Neural cell (in vitro differentiated cells): ENCODE measurements at regions not wholly inside any gene's neighbourhood (a gene's known extent, or its start where the extent isn't known, plus 50 kb on each side); places are given as distances from the start of the nearest gene placed in this dataset.

Experiments
- H2AFZ ChIP-seq: fragments of 200-600, 300-800 bp; sonication (generic), shearing (Covaris generic); 2 replicates; pipeline ENCODE4 v1.6.0; 2014; ENCODE audit warnings: low read depth, mild to moderate bottlenecking, antibody characterized with exemption, low read length, moderate library complexity
- H3F3A ChIP-seq: fragments of 200-600 bp; shearing (Covaris generic); 2 replicates; pipeline ENCODE4 v1.6.1; 2016; ENCODE audit warnings: mild to moderate bottlenecking, moderate library complexity, mixed read lengths, antibody characterized with exemption, low read length; ENCODE audit not compliant: insufficient read depth, poor library complexity, severe bottlenecking
- H3K27ac ChIP-seq: fragments of 200-600, 300-800 bp; sonication (generic), shearing (Covaris generic); 2 replicates; pipeline ENCODE4 v1.5.1; 2014; ENCODE audit warnings: mild to moderate bottlenecking, low read length, moderate library complexity
- H3K27me3 ChIP-seq: fragments of 300-800, 200-600 bp; sonication (generic), shearing (Covaris generic); 2 replicates; pipeline ENCODE4 v1.6.0; 2014; ENCODE audit warnings: mild to moderate bottlenecking, low read depth, low read length, moderate library complexity; ENCODE audit not compliant: insufficient read depth
- H3K36me3 ChIP-seq: fragments of 300-800, 200-600 bp; sonication (generic), shearing (Covaris generic); 2 replicates; pipeline ENCODE4 v1.5.1; 2014; ENCODE audit warnings: mild to moderate bottlenecking, antibody characterized with exemption, low read length, moderate library complexity; ENCODE audit not compliant: insufficient read depth
- H3K4me2 ChIP-seq: fragments of 300-800, 200-600 bp; sonication (generic), shearing (Covaris generic); 2 replicates; pipeline ENCODE4 v1.6.0; 2014; ENCODE audit warnings: mild to moderate bottlenecking, low read length
- H3K4me3 ChIP-seq: fragments of 300-800, 200-600 bp; sonication (generic), shearing (Covaris generic); 2 replicates; pipeline ENCODE4 v1.5.1; 2014; ENCODE audit warnings: mild to moderate bottlenecking, low read length, moderate library complexity
- H3K79me2 ChIP-seq: fragments of 200-600 bp; shearing (Covaris generic); replicated peaks from 2 replicates; pipeline ENCODE4 v1.6.0; 2014; ENCODE audit warnings: mild to moderate bottlenecking, low read length, moderate library complexity; ENCODE audit not compliant: insufficient read depth
- H3K9ac ChIP-seq: fragments of 300-800, 200-600 bp; sonication (generic), shearing (Covaris generic); 2 replicates; pipeline ENCODE4 v1.6.1; 2016; ENCODE audit warnings: mild to moderate bottlenecking, low read length, mixed read lengths
- H3K9me2 ChIP-seq: fragments of 200-600 bp; shearing (Covaris generic); 2 replicates; pipeline ENCODE4 v1.6.1; 2016; ENCODE audit warnings: mild to moderate bottlenecking, low read length, mixed read lengths; ENCODE audit not compliant: insufficient read depth
- H3K9me3 ChIP-seq: fragments of 200-600, 300-800 bp; sonication (generic), shearing (Covaris generic); 2 replicates; pipeline ENCODE4 v1.6.1; 2016; ENCODE audit warnings: mild to moderate bottlenecking, mixed run types, low read length, moderate library complexity, mixed read lengths
- H4K20me1 ChIP-seq: fragments of 200-600 bp; shearing (Covaris generic); 2 replicates; pipeline ENCODE4 v1.6.1; 2016; ENCODE audit warnings: mild to moderate bottlenecking, mixed run types; ENCODE audit not compliant: insufficient read depth
- CTCF ChIP-seq: fragments of 450-650 bp; IDR thresholded peaks from 2 replicates; pipeline ENCODE4 v1.5.1; 2014; ENCODE audit warnings: antibody characterized with exemption, mild to moderate bottlenecking, moderate library complexity; ENCODE audit not compliant: poor library complexity, severe bottlenecking
- EP300 ChIP-seq: fragments of 450-650 bp; conservative IDR thresholded peaks from 2 replicates; pipeline ENCODE4 v1.6.1; 2014; ENCODE audit warnings: antibody characterized with exemption, mild to moderate bottlenecking, moderate library complexity; ENCODE audit not compliant: poor library complexity, severe bottlenecking
- EZH2 ChIP-seq: fragments of 200-600, 300-800 bp; shearing (Covaris generic), sonication (generic); IDR thresholded peaks from 2 replicates; pipeline ENCODE4 v1.6.1; 2014; ENCODE audit warnings: antibody characterized with exemption, low read length, borderline replicate concordance, mild to moderate bottlenecking; ENCODE audit not compliant: insufficient read depth, poor library complexity, severe bottlenecking
- MXI1 ChIP-seq: fragments of 450-650 bp; conservative IDR thresholded peaks from 2 replicates; pipeline ENCODE4 v1.6.1; 2014; ENCODE audit warnings: antibody characterized with exemption, mild to moderate bottlenecking; ENCODE audit not compliant: poor library complexity, severe bottlenecking
- POLR2AphosphoS5 ChIP-seq: IDR thresholded peaks from 2 replicates; pipeline ENCODE4 v1.6.1; 2012
- RAD21 ChIP-seq: fragments of 450-650 bp; conservative IDR thresholded peaks from 2 replicates; pipeline ENCODE4 v1.6.1; 2014; ENCODE audit warnings: antibody characterized with exemption, mild to moderate bottlenecking, moderate library complexity
- SMC3 ChIP-seq: fragments of 450-650 bp; conservative IDR thresholded peaks from 2 replicates; pipeline ENCODE4 v1.6.1; 2014; ENCODE audit warnings: antibody characterized with exemption, mild to moderate bottlenecking, moderate library complexity; ENCODE audit not compliant: poor library complexity
- TAF1 ChIP-seq: IDR thresholded peaks from 2 replicates; pipeline ENCODE4 v1.6.1; 2012; ENCODE audit warnings: low read depth
- TF ChIP-seq, protein P1 (sequence below): IDR thresholded peaks from 2 replicates; pipeline ENCODE4 v1.6.1; 2012; ENCODE audit warnings: borderline replicate concordance

DNA sequence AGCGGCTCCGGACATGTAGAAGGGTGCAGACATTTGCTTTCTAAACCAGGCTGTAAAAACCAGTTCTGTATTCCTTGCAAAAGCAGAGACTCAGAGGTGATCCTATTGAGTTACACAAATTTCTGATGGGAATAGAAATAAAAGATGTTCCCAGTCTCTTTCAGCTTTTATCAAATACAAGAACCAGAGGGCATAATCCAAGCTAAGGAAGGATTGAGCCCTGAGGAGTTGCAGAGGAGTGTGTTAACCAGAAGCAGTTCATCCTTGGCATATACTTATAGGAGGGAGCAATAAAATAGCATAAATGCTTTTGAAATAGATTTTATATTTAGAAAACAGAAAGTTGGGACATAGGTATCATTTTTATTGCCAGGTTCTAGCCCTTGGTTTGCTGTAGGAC, 75.3 kb downstream of the KIF4B start:
- no peaks in the 10 kb centered on the region for H3K27me3 ChIP-seq
- no peak for TF ChIP-seq RAD21
- TF ChIP-seq SMC3: no peak
- TF ChIP-seq EZH2: no peak
- no peak overlapping the region for H2AFZ ChIP-seq
- no peaks in the 10 kb centered on the region for H3K79me2 ChIP-seq
- H3K9me3 ChIP-seq: no peaks in the 10 kb centered on the region
- no peaks in the 10 kb centered on the region for H3K9me2 ChIP-seq
- H3K27ac ChIP-seq: no peak overlapping the region
- no peaks in the 10 kb centered on the region for H3K36me3 ChIP-seq
- H3K9ac ChIP-seq: no peak overlapping the region
- H3K4me2 ChIP-seq: no peak overlapping the region
- no peaks in the 10 kb centered on the region for H4K20me1 ChIP-seq
- no peak overlapping the region for H3K4me3 ChIP-seq
- H3F3A ChIP-seq: no peaks in the 10 kb centered on the region

DNA sequence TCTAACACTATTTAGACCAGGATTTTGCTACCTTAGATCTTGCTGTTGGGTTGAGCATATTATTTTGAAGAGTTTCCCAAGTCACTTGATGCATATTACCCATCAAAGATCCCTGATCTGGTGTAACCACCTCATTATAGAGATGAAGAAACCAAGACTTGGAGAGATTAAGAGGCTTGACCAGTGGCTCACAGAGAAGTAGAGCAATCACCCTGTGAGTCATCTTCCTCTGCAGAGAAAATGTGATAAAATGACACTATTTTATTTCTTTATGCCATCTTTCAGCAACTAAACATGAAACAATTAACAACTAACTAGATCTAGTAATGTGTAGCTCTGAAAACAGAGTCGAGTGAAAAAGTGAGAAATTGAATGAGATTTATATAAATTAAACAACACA, 76.1 kb downstream of the KIF4B start:
- H3K27ac ChIP-seq: no peak overlapping the region
- TF ChIP-seq RAD21: no peak
- TF ChIP-seq EZH2: no peak
- TF ChIP-seq CTCF: no peak
- TF ChIP-seq SMC3: no peak
- TF ChIP-seq EP300: no peak
- TF ChIP-seq, protein P1, sequence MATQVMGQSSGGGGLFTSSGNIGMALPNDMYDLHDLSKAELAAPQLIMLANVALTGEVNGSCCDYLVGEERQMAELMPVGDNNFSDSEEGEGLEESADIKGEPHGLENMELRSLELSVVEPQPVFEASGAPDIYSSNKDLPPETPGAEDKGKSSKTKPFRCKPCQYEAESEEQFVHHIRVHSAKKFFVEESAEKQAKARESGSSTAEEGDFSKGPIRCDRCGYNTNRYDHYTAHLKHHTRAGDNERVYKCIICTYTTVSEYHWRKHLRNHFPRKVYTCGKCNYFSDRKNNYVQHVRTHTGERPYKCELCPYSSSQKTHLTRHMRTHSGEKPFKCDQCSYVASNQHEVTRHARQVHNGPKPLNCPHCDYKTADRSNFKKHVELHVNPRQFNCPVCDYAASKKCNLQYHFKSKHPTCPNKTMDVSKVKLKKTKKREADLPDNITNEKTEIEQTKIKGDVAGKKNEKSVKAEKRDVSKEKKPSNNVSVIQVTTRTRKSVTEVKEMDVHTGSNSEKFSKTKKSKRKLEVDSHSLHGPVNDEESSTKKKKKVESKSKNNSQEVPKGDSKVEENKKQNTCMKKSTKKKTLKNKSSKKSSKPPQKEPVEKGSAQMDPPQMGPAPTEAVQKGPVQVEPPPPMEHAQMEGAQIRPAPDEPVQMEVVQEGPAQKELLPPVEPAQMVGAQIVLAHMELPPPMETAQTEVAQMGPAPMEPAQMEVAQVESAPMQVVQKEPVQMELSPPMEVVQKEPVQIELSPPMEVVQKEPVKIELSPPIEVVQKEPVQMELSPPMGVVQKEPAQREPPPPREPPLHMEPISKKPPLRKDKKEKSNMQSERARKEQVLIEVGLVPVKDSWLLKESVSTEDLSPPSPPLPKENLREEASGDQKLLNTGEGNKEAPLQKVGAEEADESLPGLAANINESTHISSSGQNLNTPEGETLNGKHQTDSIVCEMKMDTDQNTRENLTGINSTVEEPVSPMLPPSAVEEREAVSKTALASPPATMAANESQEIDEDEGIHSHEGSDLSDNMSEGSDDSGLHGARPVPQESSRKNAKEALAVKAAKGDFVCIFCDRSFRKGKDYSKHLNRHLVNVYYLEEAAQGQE: no peak
- no peak for TF ChIP-seq POLR2AphosphoS5
- no peak for TF ChIP-seq MXI1
- no peak for TF ChIP-seq TAF1
- H3K9me3 ChIP-seq: no peaks in the 10 kb centered on the region
- H3F3A ChIP-seq: no peaks in the 10 kb centered on the region
- no peaks in the 10 kb centered on the region for H3K27me3 ChIP-seq
- no peaks in the 10 kb centered on the region for H4K20me1 ChIP-seq
- no peaks in the 10 kb centered on the region for H3K36me3 ChIP-seq
- no peak overlapping the region for H3K4me3 ChIP-seq
- H3K9ac ChIP-seq: no peak overlapping the region
- no peak overlapping the region for H2AFZ ChIP-seq
- no peaks in the 10 kb centered on the region for H3K79me2 ChIP-seq
- H3K9me2 ChIP-seq: no peaks in the 10 kb centered on the region
- H3K4me2 ChIP-seq: no peak overlapping the region
